H1 (cell line): ENCODE measurements at regions not wholly inside any gene's neighbourhood (a gene's known extent, or its start where the extent isn't known, plus 50 kb on each side); places are given as distances from the start of the nearest gene placed in this dataset.

Experiments used
- CTCF ChIA-PET: fragments of 300-600 bp; sonication (Branson Sonifier 250); formaldehyde crosslinking; loops from one replicate; lab custom pipeline; 2021; ENCODE audit not compliant: partially characterized antibody; lab: Charles Lee
- POLR2A ChIA-PET: fragments of 300-600 bp; sonication (Branson Sonifier 250); formaldehyde crosslinking; loops from one replicate; lab custom pipeline; 2021; ENCODE audit warnings: inconsistent platforms; ENCODE audit not compliant: partially characterized antibody; lab: Charles Lee
- DNase-seq, 2 experiments: peaks; one replicate each; pipeline versions ENCODE4 v3.0.0 to v3.0.0-alpha.2; 2010 to 2022; ENCODE audit warnings: low spot score in 2 of 2, low read depth in 1 of 2, mixed read lengths in 1 of 2
- FAIRE-seq: peaks from 2 replicates; lab custom pipeline; 2011; peaks lifted over from hg19 to GRCh38; lab: Jason Lieb, UNC
- H2AFZ ChIP-seq: 2 replicates; pipeline ENCODE4 v1.8.1; 2012; ENCODE audit warnings: low read length, inconsistent platforms
- H2AK5ac ChIP-seq: 2 replicates; pipeline ENCODE4 v1.6.1; 2013; ENCODE audit warnings: low read depth, low read length
- H2BK120ac ChIP-seq: replicated peaks from 2 replicates; pipeline ENCODE3; 2013; ENCODE audit warnings: low read depth, low read length, inconsistent platforms
- H2BK12ac ChIP-seq: 2 replicates; pipeline ENCODE4 v1.6.1; 2013; ENCODE audit warnings: low read depth, low read length
- H2BK15ac ChIP-seq: 2 replicates; pipeline ENCODE4 v1.6.1; 2013; ENCODE audit warnings: low read length
- H2BK20ac ChIP-seq: 2 replicates; pipeline ENCODE4 v1.6.1; 2013; ENCODE audit warnings: low read length
- H2BK5ac ChIP-seq: 2 replicates; pipeline ENCODE4 v1.6.1; 2013; ENCODE audit warnings: low read depth, low read length
- H3K14ac ChIP-seq: 2 replicates; pipeline ENCODE4 v1.6.1; 2013; ENCODE audit warnings: inconsistent platforms; ENCODE audit not compliant: insufficient read length
- H3K18ac ChIP-seq: 2 replicates; pipeline ENCODE4 v1.6.1; 2013; ENCODE audit warnings: low read length; ENCODE audit errors: extremely low read depth
- H3K23ac ChIP-seq: 2 replicates; pipeline ENCODE4 v1.6.1; 2013; ENCODE audit warnings: inconsistent platforms; ENCODE audit not compliant: insufficient read length
- H3K23me2 ChIP-seq: 2 replicates; pipeline ENCODE4 v1.6.1; 2013; ENCODE audit warnings: low read depth, low read length
- H3K27ac ChIP-seq: 2 replicates; pipeline ENCODE4 v1.6.1; 2011; ENCODE audit warnings: low read depth, low read length, inconsistent platforms
- H3K27me3 ChIP-seq, 4 experiments: replicated peaks in 1 of 4; 1 replicate in 1 of 4; 2 replicates in 3 of 4; pipeline versions ENCODE4 v1.6.1 to v1.8.1; 2011 to 2013; ENCODE audit warnings: low read length in 3 of 4, mild to moderate bottlenecking in 3 of 4, inconsistent platforms in 2 of 4, mixed read lengths in 2 of 4, moderate library complexity in 1 of 4; ENCODE audit not compliant: control insufficient read depth in 3 of 4, insufficient read depth in 3 of 4; ENCODE audit errors: extremely low read depth in 1 of 4
- H3K36me3 ChIP-seq, 4 experiments: 2 replicates each; pipeline versions ENCODE4 v1.6.1 to v1.8.1; 2011 to 2013; ENCODE audit warnings: mild to moderate bottlenecking in 4 of 4, low read length in 3 of 4, moderate library complexity in 2 of 4, control low read depth in 1 of 4, inconsistent platforms in 1 of 4; ENCODE audit not compliant: insufficient read depth in 4 of 4, control insufficient read depth in 2 of 4
- H3K4ac ChIP-seq: replicated peaks from 2 replicates; pipeline ENCODE3; 2013; ENCODE audit warnings: low read length, low read depth, mixed read lengths, inconsistent platforms; ENCODE audit not compliant: insufficient read length
- H3K4me1 ChIP-seq, 4 experiments: replicated peaks in 1 of 4; 1 replicate in 1 of 4; 2 replicates in 3 of 4; pipeline versions ENCODE4 v1.6.1 to v1.8.1; 2011 to 2013; ENCODE audit warnings: low read length in 3 of 4, inconsistent platforms in 2 of 4, mixed read lengths in 1 of 4; ENCODE audit not compliant: insufficient read depth in 4 of 4, control insufficient read depth in 3 of 4
- H3K4me2 ChIP-seq, 2 experiments: 2 replicates each; pipeline versions ENCODE4 v1.6.1 to v1.8.1; 2011 to 2013; ENCODE audit warnings: low read depth in 2 of 2, low read length in 2 of 2, control low read depth in 1 of 2, inconsistent platforms in 1 of 2, mild to moderate bottlenecking in 1 of 2; ENCODE audit not compliant: insufficient read depth in 1 of 2
- H3K4me3 ChIP-seq, 4 experiments: fragments of 200-600, 300-600 bp in 1 of 4; sonication (generic), shearing (Covaris generic), sonication (Bioruptor Twin) in 1 of 4; 2 replicates each; pipeline versions ENCODE4 v1.5.1 to v1.8.1; 2011 to 2016; ENCODE audit warnings: low read length in 4 of 4, low read depth in 3 of 4, control low read depth in 2 of 4, inconsistent platforms in 2 of 4, mild to moderate bottlenecking in 2 of 4, mixed read lengths in 1 of 4, moderate library complexity in 1 of 4; ENCODE audit not compliant: insufficient read depth in 2 of 4; ENCODE audit errors: extremely low read depth in 1 of 4
- H3K56ac ChIP-seq: replicated peaks from 2 replicates; pipeline ENCODE3; 2013; ENCODE audit warnings: low read depth, mild to moderate bottlenecking, mixed read lengths, low read length, inconsistent platforms; ENCODE audit not compliant: insufficient read length
- H3K79me1 ChIP-seq: 2 replicates; pipeline ENCODE4 v1.6.1; 2013; ENCODE audit warnings: low read depth, low read length, control low read depth
- H3K79me2 ChIP-seq, 2 experiments: 2 replicates each; pipeline versions ENCODE4 v1.6.1 to v1.8.1; 2012 to 2013; ENCODE audit warnings: low read length in 2 of 2, mild to moderate bottlenecking in 2 of 2, inconsistent platforms in 1 of 2; ENCODE audit not compliant: insufficient read depth in 2 of 2, control insufficient read depth in 1 of 2
- H3K9ac ChIP-seq, 4 experiments: replicated peaks in 1 of 4; 1 replicate in 1 of 4; 2 replicates in 3 of 4; pipeline versions ENCODE4 v1.6.1 to v1.8.1; 2011 to 2013; ENCODE audit warnings: low read depth in 3 of 4, low read length in 3 of 4, control low read depth in 2 of 4, mild to moderate bottlenecking in 2 of 4, moderate library complexity in 2 of 4, inconsistent platforms in 1 of 4; ENCODE audit errors: extremely low read depth in 1 of 4
- H3K9me3 ChIP-seq, 2 experiments: 2 replicates each; pipeline versions ENCODE4 v1.6.1 to v1.8.1; 2012 to 2013; ENCODE audit warnings: mild to moderate bottlenecking in 2 of 2, moderate library complexity in 2 of 2, control low read depth in 1 of 2, inconsistent platforms in 1 of 2, low read depth in 1 of 2, low read length in 1 of 2, mixed read lengths in 1 of 2; ENCODE audit not compliant: insufficient read depth in 2 of 2
- H4K20me1 ChIP-seq, 2 experiments: replicated peaks in 1 of 2; 2 replicates each; pipeline versions ENCODE3 to v1.8.1; 2011 to 2013; ENCODE audit warnings: inconsistent platforms in 2 of 2, low read length in 2 of 2, mild to moderate bottlenecking in 1 of 2; ENCODE audit not compliant: insufficient read depth in 2 of 2, control insufficient read depth in 1 of 2
- H4K5ac ChIP-seq: 2 replicates; pipeline ENCODE4 v1.6.1; 2013; ENCODE audit warnings: low read length, low read depth, mixed read lengths, inconsistent platforms; ENCODE audit not compliant: insufficient read length
- H4K8ac ChIP-seq: 2 replicates; pipeline ENCODE4 v1.8.0; 2013; ENCODE audit warnings: mild to moderate bottlenecking, moderate library complexity, low read length, inconsistent platforms; ENCODE audit not compliant: insufficient read depth; ENCODE audit errors: extremely low read depth
- H4K91ac ChIP-seq: replicated peaks from 2 replicates; pipeline ENCODE3; 2013; ENCODE audit warnings: low read length, mixed read lengths, inconsistent platforms; ENCODE audit not compliant: insufficient read length
- CEBPB ChIP-seq: IDR thresholded peaks from 2 replicates; pipeline ENCODE4 v1.6.1; 2012; ENCODE audit warnings: low read depth, low read length
- FOSL1 ChIP-seq: IDR thresholded peaks from 2 replicates; pipeline ENCODE4 v1.6.1; 2011; ENCODE audit warnings: mild to moderate bottlenecking, low read depth, low read length, moderate library complexity; ENCODE audit not compliant: insufficient read depth
- GABPA ChIP-seq: IDR thresholded peaks from 2 replicates; pipeline ENCODE4 v1.6.1; 2011; ENCODE audit warnings: mild to moderate bottlenecking, low read length, moderate library complexity, borderline replicate concordance; ENCODE audit not compliant: insufficient read depth
- MAX ChIP-seq: IDR thresholded peaks from 2 replicates; pipeline ENCODE4 v1.6.1; 2012; ENCODE audit warnings: inconsistent platforms
- WGBS, 2 experiments: shearing (Covaris generic) in 1 of 2; methylation state at CpG; one replicate each; pipeline versions ENCODE4 v1.1.6 to v1.1.7; 2013 to 2015; ENCODE audit warnings: low lambda C conversion rate in 2 of 2, mixed read lengths in 2 of 2, inconsistent platforms in 1 of 2, low coverage in 1 of 2, missing lambda C conversion rate in 1 of 2; ENCODE audit not compliant: insufficient replicate concordance in 2 of 2, insufficient coverage in 1 of 2, insufficient read length in 1 of 2; ENCODE audit errors: extremely low coverage in 1 of 2, missing lambda C conversion rate in 1 of 2; 5-methylcytosine and 5-hydroxymethylcytosine counted together

GRCh38 chr11:114889594-114890011 is 211.3 kb downstream of the NXPE2 start:
- Histone ChIP-seq H2AK5ac (no peak overlapping the region), H2BK20ac (no peak overlapping the region), H4K20me1 (no peaks in the 10 kb centered on the region), H3K4me3 (no peak overlapping the region), H3K9me3 (no peaks in the 10 kb centered on the region), H2BK12ac (no peak overlapping the region), H3K23me2 (no peaks in the 10 kb centered on the region), H2AFZ (no peak overlapping the region), H3K18ac (no peak overlapping the region; the same call in 1 of the 2 replicates), H2BK120ac (no peak overlapping the region), H3K36me3 (no peaks in the 10 kb centered on the region), H3K79me1 (no peaks in the 10 kb centered on the region), H2BK5ac (no peak overlapping the region), H3K27me3 (no peaks in the 10 kb centered on the region), H4K5ac (no peak overlapping the region), H3K9ac (no peak overlapping the region), H4K8ac (no peak overlapping the region), H3K4me2 (no peak overlapping the region), H2BK15ac (no peak overlapping the region), H3K56ac (no peak overlapping the region), H3K4ac (no peak overlapping the region), H3K79me2 (no peaks in the 10 kb centered on the region), H3K27ac (no peak overlapping the region), H4K91ac (no peak overlapping the region), H3K4me1 (peaks cover 0 to 6% (median 4%) of the 10 kb centered on the region in 4 experiments; a peak in 3 of 7 replicates), H3K14ac (no peak overlapping the region), H3K23ac (no peak overlapping the region)
- DNase-seq (no peak), FAIRE-seq (no peak)
- ChIA-PET CTCF (interaction anchor here (1.5 to 5.1 kb wide), 4 partner anchors 7 to 24 kb away, joined by 8 to 40 read pairs (median 12); no protein-coding TSS in a partner anchor), POLR2A (no interaction called here)
- WGBS, 2 experiments: 66% methylated on average over 12 of the region's 12 CpGs; no CpG with 5 or more reads in 1 of the 2 experiments
- TF ChIP-seq GABPA (no peak), CEBPB (no peak), MAX (no peak), FOSL1 (no peak)
